ENCODE measurements at regions not wholly inside any gene's neighbourhood (a gene's known extent, or its start where the extent isn't known, plus 50 kb on each side); places are given as distances from the start of the nearest gene placed in this dataset.
A peak's percentile ranks its signal among the peaks of the same experiment; 100 is the strongest.

DNA sequence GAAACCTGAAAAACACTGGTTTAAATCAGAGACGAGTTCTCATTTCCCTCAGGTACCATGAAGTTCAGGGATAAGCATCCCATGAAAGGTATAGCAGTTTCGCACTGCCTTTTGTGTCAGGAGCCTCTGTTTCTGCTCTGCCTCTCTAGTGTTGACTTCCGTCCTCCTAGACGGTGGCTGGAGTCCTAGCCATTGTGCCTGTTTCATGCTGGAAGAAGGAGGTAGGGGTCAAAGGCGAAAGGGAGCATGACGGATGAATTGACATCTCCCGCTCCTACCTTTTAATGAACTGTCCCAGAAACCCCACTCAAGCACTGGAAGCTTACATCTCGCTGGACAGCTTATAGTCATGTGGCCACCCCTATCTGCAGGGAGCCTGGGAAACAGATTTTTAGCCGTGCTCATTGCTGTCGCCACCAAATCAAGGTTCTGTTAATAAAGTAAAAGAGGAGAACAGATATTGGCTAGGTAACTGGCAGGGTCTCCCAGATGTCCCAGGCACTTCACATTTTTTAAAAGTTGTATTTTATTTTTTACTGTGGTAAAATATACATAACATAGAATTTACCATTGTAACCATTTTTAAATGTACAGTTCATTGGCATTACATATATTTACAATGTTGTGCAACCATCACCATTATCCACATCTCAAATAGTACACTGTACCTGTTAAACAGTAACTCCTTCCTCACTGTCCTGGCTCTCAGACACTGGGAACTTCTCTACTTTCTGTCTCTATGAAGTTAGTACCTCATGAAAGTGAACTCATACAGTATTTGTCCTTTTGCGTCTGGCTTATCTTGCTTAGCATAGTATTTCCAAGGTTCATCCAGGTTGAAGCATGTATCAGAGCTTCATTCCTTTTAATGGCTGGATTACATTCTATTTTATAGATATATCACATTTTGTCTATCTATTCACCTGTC is 55.0 kb upstream of the CTLA4 start (continued):
- TF ChIP-seq ZNF407 (CRISPR knock-in tag; IDR thresholded peaks at IDR 0.05; ENCODE audit: not compliant biosample characterization) (no peak), ZNF7 (CRISPR knock-in tag; IDR thresholded peaks at IDR 0.05) (peak; percentile 96), RELA (CRISPR knock-in tag; IDR thresholded peaks at IDR 0.05) (no peak), U2AF2 (IDR thresholded peaks at IDR 0.05; ENCODE audit: low read depth, low read length) (no peak), ZNF761 (CRISPR knock-in tag; conservative IDR thresholded peaks at IDR 0.05) (no peak), ZSCAN29 (CRISPR knock-in tag; conservative IDR thresholded peaks at IDR 0.05) (peak; percentile 55; the same call in 1 of the 2 replicates), TAF1 (CRISPR knock-in tag; IDR thresholded peaks at IDR 0.05) (0 out of 2 replicates have a peak, but pooled peaks have one; percentile 4), ZNF629 (CRISPR knock-in tag; conservative IDR thresholded peaks at IDR 0.05) (peak; percentile 34; the same call in 1 of the 2 replicates), ZNF879 (CRISPR knock-in tag; IDR thresholded peaks at IDR 0.05) (no peak), DR1 (CRISPR knock-in tag; IDR thresholded peaks at IDR 0.05) (no peak), CENPT (CRISPR knock-in tag; IDR thresholded peaks at IDR 0.05; ENCODE audit: low read depth) (no peak), ATF6 (CRISPR knock-in tag; conservative IDR thresholded peaks at IDR 0.05) (no peak), SSRP1 (CRISPR knock-in tag; IDR thresholded peaks at IDR 0.05) (peak; percentile 80; the same call in 1 of the 2 replicates)
- TF ChIP-seq, protein P1, sequence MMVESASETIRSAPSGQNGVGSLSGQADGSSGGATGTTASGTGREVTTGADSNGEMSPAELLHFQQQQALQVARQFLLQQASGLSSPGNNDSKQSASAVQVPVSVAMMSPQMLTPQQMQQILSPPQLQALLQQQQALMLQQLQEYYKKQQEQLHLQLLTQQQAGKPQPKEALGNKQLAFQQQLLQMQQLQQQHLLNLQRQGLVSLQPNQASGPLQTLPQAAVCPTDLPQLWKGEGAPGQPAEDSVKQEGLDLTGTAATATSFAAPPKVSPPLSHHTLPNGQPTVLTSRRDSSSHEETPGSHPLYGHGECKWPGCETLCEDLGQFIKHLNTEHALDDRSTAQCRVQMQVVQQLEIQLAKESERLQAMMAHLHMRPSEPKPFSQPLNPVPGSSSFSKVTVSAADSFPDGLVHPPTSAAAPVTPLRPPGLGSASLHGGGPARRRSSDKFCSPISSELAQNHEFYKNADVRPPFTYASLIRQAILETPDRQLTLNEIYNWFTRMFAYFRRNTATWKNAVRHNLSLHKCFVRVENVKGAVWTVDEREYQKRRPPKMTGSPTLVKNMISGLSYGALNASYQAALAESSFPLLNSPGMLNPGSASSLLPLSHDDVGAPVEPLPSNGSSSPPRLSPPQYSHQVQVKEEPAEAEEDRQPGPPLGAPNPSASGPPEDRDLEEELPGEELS (CRISPR knock-in tag; IDR thresholded peaks at IDR 0.05): peak; percentile 80

Measured in HepG2 (cell line).